Right renal pelvis (tissue), 4 donors: ENCODE measurements at regions not wholly inside any gene's neighbourhood (a gene's known extent, or its start where the extent isn't known, plus 50 kb on each side); places are given as distances from the start of the nearest gene placed in this dataset.
"Not testable (repeated sequence)": the region's sequence is repeated elsewhere in the genome, so short reads cannot be mapped to it uniquely, and the experiment has no call there.

Experiments used
- DNase-seq, 4 donors: peaks; one replicate each; pipeline ENCODE4 v3.0.0-alpha.2; 2013; ENCODE audit warnings: low read depth in 4 of 4, low spot score in 3 of 4, missing footprints in 1 of 4

GRCh38 chr5:53160895-53161294, 51.3 kb upstream of the MOCS2 start:
- no peak for DNase-seq

DNA sequence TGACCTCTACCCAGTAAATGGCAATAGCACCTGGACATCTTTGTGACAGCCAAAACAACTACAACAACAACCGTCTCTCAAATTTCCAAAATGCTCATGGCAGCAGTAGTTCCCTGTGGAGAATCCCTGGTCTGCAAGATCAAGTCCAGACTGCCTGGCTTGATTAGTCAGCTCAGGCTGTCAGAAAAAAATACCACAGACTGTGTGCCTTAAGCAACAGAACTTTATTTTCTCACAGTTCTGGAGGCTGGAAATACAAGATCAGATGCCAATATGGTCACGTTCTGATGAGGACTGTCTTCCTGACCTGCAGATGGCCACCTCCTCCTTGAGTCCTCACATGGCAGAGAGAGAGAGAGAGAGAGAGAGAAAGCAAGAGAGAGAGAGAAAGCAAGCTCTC, 52.3 kb upstream of the MOCS2 start:
- DNase-seq, result no peak

- DNase-seq, result no peak
Observed at GRCh38 chr5:53164478-53165165, 55.1 kb upstream of the MOCS2 start.

DNA sequence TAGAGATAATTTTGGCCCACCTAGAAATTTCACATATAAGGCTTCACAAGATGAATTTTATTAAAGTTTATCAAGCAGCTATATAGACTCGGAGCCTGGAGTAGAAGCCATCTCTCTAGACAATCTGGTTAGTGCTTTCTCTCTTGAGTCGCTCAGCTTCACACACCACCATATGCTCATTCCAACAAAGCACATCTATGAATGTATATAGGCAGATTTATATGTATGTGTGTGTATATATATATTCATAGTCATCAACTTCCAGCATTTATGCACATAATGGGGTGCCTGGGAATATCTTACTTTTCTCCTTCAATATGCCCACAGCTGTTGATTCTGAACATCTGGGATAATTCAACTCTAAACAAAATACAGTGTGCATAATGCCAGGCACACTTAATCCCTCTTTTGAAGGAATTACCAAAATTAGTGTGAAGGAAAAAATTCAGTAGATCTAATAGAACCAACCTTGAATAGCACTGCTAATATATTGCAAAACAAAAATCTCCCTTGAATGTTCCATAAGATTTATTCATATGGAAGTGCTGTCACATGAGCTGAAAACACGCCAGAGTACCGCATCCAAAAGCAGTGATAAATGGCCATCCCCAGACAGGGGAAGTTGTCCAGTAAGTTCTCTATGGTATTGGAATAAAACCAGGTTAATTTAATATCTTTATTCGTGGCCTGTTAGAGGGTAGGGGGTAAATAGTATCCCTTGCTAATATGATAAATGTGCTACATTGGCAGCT, 56.0 kb upstream of the MOCS2 start:
- DNase-seq, result no peak

GRCh38 chr5:53166183-53166495, 56.6 kb upstream of the MOCS2 start:
- DNase-seq, result no peak

DNA sequence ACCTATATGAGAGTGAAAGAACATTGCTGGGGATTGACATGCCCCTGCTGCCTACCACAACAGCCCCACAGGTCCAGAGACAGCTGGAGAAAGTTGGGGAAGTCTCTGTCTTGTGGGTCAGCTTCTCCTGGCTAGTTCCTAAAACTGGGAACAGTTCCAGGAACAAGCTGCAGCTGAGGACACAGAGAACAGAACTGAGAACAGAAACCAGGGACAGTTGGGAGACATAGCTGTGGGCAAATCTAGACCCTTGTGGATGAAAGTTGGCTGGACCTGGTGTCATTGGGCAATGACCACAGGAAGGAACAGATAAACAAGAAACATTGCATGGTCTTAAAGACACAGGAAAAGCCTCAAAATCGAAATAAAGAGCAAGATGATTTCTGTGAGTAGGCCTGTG, 58.3 kb upstream of the MOCS2 start:
- DNase-seq, result no peak

DNA sequence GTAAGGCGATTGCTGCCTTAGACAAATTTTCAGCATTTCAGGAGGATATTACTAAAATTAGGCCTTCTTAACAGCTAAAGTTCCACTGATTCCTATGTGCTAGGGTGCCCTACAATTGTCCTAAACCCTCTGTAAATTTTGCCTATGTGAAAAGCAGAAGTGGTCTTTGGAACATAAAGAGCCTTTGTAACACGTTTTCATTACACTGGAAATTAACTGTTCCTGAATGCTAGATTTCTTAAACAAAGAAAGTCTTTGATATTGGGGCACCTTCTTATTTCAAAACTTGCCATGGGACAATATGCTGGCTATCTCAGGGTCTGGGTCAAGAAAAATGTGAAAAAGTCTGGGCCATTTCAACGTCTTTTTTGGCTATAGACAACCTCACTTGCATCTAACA, 60.4 kb upstream of the MOCS2 start:
- no peak for DNase-seq

- no peak for DNase-seq
Observed at GRCh38 chr5:53170746-53171349, 61.3 kb upstream of the MOCS2 start.

- not testable (repeated sequence) for DNase-seq
Observed at GRCh38 chr5:53172073-53172472, 62.5 kb upstream of the MOCS2 start.

DNA sequence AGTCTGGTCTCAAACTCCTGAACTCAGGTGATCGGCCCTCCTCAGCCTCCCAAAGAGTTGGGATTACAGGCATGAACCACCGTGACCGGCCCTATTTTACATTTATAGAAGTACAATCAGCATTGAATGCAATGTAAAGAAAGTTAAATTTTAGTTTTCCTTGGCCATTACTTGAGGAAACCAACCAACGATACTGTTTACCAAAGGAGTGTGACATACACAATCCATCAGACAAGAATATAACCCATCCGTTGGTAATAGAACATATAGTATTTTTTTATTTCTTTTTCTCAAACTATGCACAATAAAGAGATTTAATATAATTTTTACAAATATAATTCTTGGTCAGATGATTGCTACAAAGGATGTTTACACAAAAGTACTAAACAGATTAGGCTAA, 63.1 kb upstream of the MOCS2 start:
- no peak for DNase-seq

GRCh38 chr5:53173083-53173482, 63.5 kb upstream of the MOCS2 start:
- no peak for DNase-seq

DNA sequence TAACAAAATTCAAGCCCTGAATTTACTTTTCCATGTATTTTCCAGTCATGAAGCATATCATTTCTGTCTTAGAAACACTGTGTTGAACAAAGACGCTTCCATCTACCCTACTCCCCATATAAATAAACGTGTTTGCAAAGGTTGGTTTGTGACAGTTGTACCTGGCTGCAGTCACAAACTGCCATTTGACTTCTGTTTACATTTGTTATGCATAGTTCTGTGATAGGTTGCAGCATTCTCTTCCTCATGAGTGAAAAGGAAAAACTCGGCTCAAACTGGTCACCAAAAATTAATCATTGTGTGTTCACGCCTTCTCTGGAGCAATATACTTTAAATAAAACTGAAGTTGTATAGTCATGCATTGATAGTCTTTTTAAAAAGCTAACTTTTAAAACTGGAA, 69.3 kb upstream of the MOCS2 start:
- DNase-seq, result no peak

DNA sequence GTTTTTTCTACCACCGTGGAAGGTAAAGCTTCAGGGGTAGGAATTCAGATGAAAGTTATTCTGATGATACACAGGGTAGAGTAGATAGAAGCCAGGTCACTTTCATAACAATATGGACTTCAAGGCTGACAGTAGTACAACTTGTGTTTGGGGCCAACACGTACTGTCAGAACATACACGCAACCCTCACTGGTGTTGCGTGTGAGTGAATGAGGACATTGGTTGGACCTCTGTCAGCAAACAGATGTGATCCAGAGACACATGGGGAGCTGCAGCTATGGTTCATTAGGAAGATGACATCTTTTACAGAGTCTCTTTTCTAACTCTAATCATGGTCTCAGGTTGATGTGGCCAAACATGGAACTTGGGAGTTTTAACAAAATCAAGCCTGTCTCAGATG, 70.1 kb upstream of the MOCS2 start:
- DNase-seq, result no peak

DNA sequence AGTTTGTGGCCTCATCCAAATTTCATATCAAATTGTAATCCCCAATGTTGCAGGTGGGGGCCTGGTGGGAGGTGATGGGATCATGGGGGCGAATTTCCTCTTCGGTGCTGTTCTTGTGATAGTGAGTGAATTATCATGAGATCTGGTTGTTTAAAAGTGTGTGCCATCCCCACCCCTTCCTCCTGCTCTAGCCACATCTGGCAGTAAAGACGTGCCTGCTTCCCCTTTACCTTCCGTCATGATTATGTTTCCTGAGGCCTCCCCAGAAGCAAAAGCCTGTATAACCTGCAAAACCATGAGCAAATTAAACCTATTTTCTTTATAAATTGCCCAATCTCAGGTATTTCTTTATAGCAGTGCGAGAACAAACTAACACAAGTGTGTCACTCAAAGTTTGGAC, 71.0 kb upstream of the MOCS2 start:
- no peak for DNase-seq

GRCh38 chr5:53180991-53181390, 71.4 kb upstream of the MOCS2 start:
- DNase-seq, result no peak

- DNase-seq, result no peak
Observed at GRCh38 chr5:53183880-53184279, 74.3 kb upstream of the MOCS2 start.

DNA sequence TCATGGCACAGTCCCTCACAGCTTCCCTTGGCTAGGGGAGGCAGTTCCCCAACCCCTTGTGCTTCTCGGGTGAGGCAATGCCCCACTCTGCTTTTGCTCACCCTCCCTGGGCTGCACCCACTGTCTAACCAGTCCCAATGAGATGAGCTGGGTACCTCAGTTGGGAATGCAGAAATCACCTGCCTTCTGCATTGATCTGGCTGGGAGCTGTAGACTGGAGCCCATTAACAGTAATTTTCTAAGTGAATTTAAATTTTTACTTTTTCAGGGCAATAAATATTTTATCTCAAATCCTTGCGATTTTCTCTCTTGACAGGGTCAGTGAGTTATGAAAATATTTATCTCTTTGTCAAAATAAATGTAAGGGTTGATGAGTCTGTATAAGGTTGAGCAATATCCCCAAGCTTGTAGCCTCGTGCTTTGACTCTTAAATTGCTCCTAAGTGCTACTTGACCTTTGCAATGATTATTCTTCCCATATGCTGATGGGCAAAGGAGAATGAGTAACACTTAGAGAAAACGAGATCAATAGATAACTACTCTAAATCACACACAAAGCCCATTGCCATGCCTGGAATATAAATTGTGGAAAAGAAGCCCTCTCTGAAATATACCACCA, 82.1 kb upstream of the MOCS2 start:
- DNase-seq, result no peak

DNA sequence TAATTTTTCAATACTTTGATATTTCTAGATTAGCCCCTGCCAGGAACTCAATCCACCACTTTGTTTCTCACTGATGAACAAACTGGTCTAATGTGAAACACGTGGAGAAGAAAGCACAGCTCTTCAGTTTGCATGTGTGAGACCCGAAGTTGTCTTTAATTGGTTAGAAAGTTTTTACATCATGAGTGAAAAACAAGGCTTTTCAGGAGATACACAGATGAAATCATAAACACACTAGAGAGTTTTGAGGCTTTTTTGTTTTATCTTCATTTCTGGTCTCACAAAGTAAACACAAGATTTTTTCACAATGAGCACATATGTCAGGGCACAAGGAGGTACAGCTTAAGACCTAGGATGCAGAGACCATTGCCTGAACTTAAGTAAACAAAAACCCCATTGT, 84.5 kb upstream of the MOCS2 start:
- no peak for DNase-seq

- DNase-seq, result no peak
Observed at GRCh38 chr5:53199882-53200281, 90.3 kb upstream of the MOCS2 start.

DNA sequence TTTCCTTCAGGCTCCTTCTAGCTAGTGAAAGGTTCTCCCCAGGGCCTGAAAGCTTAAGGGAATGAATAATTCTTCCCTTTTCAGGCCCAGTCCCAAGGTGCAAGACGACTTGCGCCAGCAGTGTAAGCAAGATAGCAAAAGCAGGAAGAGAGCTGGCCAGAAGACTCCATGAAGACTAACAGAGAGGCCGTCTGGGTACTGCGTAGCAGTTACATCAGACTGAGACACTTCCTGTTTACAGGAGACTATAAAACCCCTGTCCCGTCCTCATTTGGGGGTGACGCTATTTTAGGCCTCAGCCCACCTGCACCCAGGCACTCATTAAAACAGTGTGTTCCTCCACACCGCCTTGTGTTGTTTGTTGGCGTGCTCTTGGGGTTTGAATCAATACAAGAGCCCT, 90.7 kb upstream of the MOCS2 start:
- no peak for DNase-seq

GRCh38 chr5:53201746-53202145, 92.2 kb upstream of the MOCS2 start:
- no peak for DNase-seq

DNA sequence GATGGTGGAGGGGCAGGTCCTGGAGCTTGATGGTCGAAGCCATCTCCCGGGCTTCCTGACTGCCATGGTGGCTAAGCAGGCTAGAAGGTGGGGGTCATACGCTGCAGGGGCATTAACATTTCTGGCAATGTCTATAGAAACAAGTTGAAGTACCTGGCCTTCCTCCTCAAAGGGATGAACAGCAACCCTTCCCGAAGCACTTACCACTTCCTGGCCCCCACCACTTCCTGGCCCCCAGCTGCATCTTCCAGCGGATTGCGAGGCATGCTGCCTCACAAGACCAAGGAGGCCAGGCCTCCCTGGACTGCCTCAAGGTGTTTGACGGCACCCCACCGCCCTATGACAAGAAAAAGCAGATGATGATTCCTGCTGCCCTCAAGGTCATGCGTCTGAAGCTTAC, 97.0 kb upstream of the MOCS2 start:
- no peak for DNase-seq
